ENCODE measurements at regions not wholly inside any gene's neighbourhood (a gene's known extent, or its start where the extent isn't known, plus 50 kb on each side); places are given as distances from the start of the nearest gene placed in this dataset.

- TF ChIP-seq POLR2AphosphoS5 (IDR thresholded peaks at IDR 0.05): no peak
- TF ChIP-seq CTCF (IDR thresholded peaks at IDR 0.05): no peak
- no peak for TF ChIP-seq EP300 (IDR thresholded peaks at IDR 0.05)
- no peak for TF ChIP-seq POLR2A (IDR thresholded peaks at IDR 0.05; ENCODE audit: low read depth)
These were observed 264.7 kb upstream of the B3GAT1 start for GRCh38 chr11:134676516-134677287.

Measured in esophagus muscularis mucosa (tissue), 4 donors.